Kasumi-1 (cell line): ENCODE measurements at regions not wholly inside any gene's neighbourhood (a gene's known extent, or its start where the extent isn't known, plus 50 kb on each side); places are given as distances from the start of the nearest gene placed in this dataset.
"Not testable (repeated sequence)": the region's sequence is repeated elsewhere in the genome, so short reads cannot be mapped to it uniquely, and the experiment has no call there.

Experiments used
- DNase-seq, 2 experiments: peaks; one replicate each; lab custom pipeline; 2025; lab: John Stamatoyannopoulos, UW

GRCh38 chr11:121866754-121867153 is 249.3 kb downstream of the BLID start:
- no peak for DNase-seq

- DNase-seq, result no peak
Observed at GRCh38 chr11:121864660-121865059, 251.4 kb downstream of the BLID start.

- DNase-seq, result no peak
Observed at GRCh38 chr11:121863126-121863525, 252.9 kb downstream of the BLID start.

- not testable (repeated sequence) for DNase-seq
Observed at GRCh38 chr11:121855138-121855537, 260.9 kb downstream of the BLID start.

- DNase-seq, result no peak
Observed at GRCh38 chr11:121844016-121844415, 272.0 kb downstream of the BLID start.

GRCh38 chr11:121842192-121842585 is 273.8 kb downstream of the BLID start:
- DNase-seq, result no peak

GRCh38 chr11:121841487-121842191 is 274.4 kb downstream of the BLID start:
- DNase-seq, result no peak

GRCh38 chr11:121839781-121840180 is 276.2 kb downstream of the BLID start:
- DNase-seq, result no peak

GRCh38 chr11:121838571-121838970 is 277.4 kb downstream of the BLID start:
- DNase-seq, result no peak

GRCh38 chr11:121833970-121834369 is 282.0 kb downstream of the BLID start:
- DNase-seq, result no peak

- no peak for DNase-seq
Observed at GRCh38 chr11:121829159-121829643, 286.8 kb downstream of the BLID start.

- DNase-seq, result no peak
Observed at GRCh38 chr11:121814962-121815361, 301.1 kb downstream of the BLID start.

- no peak for DNase-seq
Observed at GRCh38 chr11:121814296-121814695, 301.7 kb downstream of the BLID start.

GRCh38 chr11:121810291-121810690 is 305.7 kb downstream of the BLID start:
- DNase-seq, result no peak

GRCh38 chr11:121808096-121808495 is 307.9 kb downstream of the BLID start:
- DNase-seq, result no peak

GRCh38 chr11:121807051-121807450 is 309.0 kb downstream of the BLID start:
- no peak for DNase-seq

GRCh38 chr11:121802542-121802941 is 313.5 kb downstream of the BLID start:
- DNase-seq, result no peak

GRCh38 chr11:121801781-121802180 is 314.2 kb downstream of the BLID start:
- DNase-seq, result no peak

GRCh38 chr11:121801394-121801748 is 314.6 kb downstream of the BLID start:
- DNase-seq, result no peak

GRCh38 chr11:121800731-121801393 is 315.2 kb downstream of the BLID start:
- DNase-seq, result no peak

- DNase-seq, result no peak
Observed at GRCh38 chr11:121800240-121800639, 315.8 kb downstream of the BLID start.

GRCh38 chr11:121797496-121797895 is 318.5 kb downstream of the BLID start:
- DNase-seq, result no peak

GRCh38 chr11:121795174-121795573 is 320.8 kb downstream of the BLID start:
- DNase-seq, result no peak

- DNase-seq, result no peak
Observed at GRCh38 chr11:121794671-121795141, 321.3 kb downstream of the BLID start.
